ENCODE measurements at regions not wholly inside any gene's neighbourhood (a gene's known extent, or its start where the extent isn't known, plus 50 kb on each side); places are given as distances from the start of the nearest gene placed in this dataset.

DNA sequence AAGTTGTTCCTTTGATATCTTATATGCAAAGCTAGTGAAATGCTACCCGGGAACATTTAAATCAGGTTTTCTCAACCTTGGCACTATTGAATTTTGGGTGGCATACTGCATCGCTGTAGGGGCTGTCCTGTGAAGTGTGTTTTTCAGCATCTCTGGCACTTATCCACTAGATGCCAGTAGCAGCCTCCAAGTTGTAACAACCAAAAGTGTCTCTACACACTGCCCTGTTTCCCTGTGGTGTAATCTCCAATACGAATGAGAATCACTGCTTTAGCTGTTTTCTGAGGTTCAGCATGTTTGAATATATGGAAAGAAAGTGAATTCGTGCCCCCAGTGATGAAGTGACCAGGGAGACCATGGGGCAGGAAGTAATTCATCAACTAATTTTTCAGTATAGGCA is 551.6 kb upstream of the PRKX start:
- TF ChIP-seq POLR2AphosphoS5 (IDR thresholded peaks at IDR 0.05; ENCODE audit: control insufficient read depth, insufficient read depth, low read depth, low read length) (no peak), RAD21 (CRISPR knock-in tag; conservative IDR thresholded peaks at IDR 0.05 in 1 of 2, IDR thresholded peaks at IDR 0.05 in 1 of 2) (no peak), TCF7L2 (IDR thresholded peaks at IDR 0.05; ENCODE audit: low read depth, low read length) (no peak), ELF1 (tag; IDR thresholded peaks at IDR 0.05) (no peak), HNRNPK (IDR thresholded peaks at IDR 0.05; ENCODE audit: low read depth, low read length, poor library complexity, severe bottlenecking) (no peak)
- TF ChIP-seq, protein P1, sequence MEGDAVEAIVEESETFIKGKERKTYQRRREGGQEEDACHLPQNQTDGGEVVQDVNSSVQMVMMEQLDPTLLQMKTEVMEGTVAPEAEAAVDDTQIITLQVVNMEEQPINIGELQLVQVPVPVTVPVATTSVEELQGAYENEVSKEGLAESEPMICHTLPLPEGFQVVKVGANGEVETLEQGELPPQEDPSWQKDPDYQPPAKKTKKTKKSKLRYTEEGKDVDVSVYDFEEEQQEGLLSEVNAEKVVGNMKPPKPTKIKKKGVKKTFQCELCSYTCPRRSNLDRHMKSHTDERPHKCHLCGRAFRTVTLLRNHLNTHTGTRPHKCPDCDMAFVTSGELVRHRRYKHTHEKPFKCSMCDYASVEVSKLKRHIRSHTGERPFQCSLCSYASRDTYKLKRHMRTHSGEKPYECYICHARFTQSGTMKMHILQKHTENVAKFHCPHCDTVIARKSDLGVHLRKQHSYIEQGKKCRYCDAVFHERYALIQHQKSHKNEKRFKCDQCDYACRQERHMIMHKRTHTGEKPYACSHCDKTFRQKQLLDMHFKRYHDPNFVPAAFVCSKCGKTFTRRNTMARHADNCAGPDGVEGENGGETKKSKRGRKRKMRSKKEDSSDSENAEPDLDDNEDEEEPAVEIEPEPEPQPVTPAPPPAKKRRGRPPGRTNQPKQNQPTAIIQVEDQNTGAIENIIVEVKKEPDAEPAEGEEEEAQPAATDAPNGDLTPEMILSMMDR (IDR thresholded peaks at IDR 0.05 in 2 of 3, conservative IDR thresholded peaks at IDR 0.05 in 1 of 3; ENCODE audit: insufficient read depth in 2 of 3, low read depth in 1 of 3, low read length in 3 of 3) = no peak
